PC-3 (cell line): ENCODE measurements at regions not wholly inside any gene's neighbourhood (a gene's known extent, or its start where the extent isn't known, plus 50 kb on each side); places are given as distances from the start of the nearest gene placed in this dataset.

Experiments
- CTCF ChIP-seq: fragments of 300-600 bp; sonication (generic); conservative IDR thresholded peaks from 2 replicates; pipeline ENCODE4 v1.5.1; 2017; ENCODE audit warnings: antibody characterized with exemption, low read depth, mild to moderate bottlenecking, low read length
- EZH2 ChIP-seq: fragments of 300-600 bp; sonication (generic); IDR thresholded peaks from one replicate; pipeline ENCODE4 v1.6.1; 2017; ENCODE audit warnings: antibody characterized with exemption, mild to moderate bottlenecking, low read length; ENCODE audit not compliant: unreplicated experiment

GRCh38 chr9:96061293-96061987 is 185.9 kb downstream of the ERCC6L2 start:
- TF ChIP-seq EZH2: no peak
- peak; percentile 51; the same call in 1 of the 2 replicates for TF ChIP-seq CTCF
